Fibroblast of the aortic adventitia (primary cell): ENCODE measurements at regions not wholly inside any gene's neighbourhood (a gene's known extent, or its start where the extent isn't known, plus 50 kb on each side); places are given as distances from the start of the nearest gene placed in this dataset.
"Not testable (repeated sequence)": the region's sequence is repeated elsewhere in the genome, so short reads cannot be mapped to it uniquely, and the experiment has no call there.

Experiments used
- DNase-seq: peaks from one replicate; pipeline ENCODE4 v3.0.0-alpha.2; 2010; ENCODE audit warnings: low read depth
- H3K4me3 ChIP-seq: 2 replicates; pipeline ENCODE4 v1.5.1; 2011; ENCODE audit warnings: low read depth, mild to moderate bottlenecking, control low read depth, low read length, moderate library complexity
- TF ChIP-seq, protein P1 (sequence below): IDR thresholded peaks from 2 replicates; pipeline ENCODE4 v1.5.1; 2011; ENCODE audit warnings: mild to moderate bottlenecking, low read length, control low read depth, inconsistent platforms; ENCODE audit not compliant: insufficient read depth

DNA sequence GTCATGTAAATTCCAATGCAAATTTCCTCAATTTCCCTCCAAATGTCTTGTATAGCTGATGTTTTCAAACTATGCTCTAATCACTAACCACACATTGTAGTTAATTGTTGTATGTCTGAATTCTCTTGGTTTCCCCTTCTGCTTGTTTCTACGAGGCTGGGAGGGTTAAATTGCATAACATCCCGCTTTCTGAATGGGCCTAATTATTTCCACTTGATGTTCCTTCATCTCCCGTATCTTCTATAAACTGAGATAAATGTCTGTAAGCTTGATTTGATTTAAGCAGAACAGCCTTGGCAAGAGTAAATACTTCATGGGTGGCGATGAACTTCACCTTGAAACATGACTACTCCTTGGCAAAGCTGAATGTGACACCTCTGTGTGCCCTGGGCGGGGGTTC lies 72.2 kb downstream of the SERINC2 start:
- DNase-seq = no peak
- H3K4me3 ChIP-seq = no peak overlapping the region
- TF ChIP-seq, protein P1, sequence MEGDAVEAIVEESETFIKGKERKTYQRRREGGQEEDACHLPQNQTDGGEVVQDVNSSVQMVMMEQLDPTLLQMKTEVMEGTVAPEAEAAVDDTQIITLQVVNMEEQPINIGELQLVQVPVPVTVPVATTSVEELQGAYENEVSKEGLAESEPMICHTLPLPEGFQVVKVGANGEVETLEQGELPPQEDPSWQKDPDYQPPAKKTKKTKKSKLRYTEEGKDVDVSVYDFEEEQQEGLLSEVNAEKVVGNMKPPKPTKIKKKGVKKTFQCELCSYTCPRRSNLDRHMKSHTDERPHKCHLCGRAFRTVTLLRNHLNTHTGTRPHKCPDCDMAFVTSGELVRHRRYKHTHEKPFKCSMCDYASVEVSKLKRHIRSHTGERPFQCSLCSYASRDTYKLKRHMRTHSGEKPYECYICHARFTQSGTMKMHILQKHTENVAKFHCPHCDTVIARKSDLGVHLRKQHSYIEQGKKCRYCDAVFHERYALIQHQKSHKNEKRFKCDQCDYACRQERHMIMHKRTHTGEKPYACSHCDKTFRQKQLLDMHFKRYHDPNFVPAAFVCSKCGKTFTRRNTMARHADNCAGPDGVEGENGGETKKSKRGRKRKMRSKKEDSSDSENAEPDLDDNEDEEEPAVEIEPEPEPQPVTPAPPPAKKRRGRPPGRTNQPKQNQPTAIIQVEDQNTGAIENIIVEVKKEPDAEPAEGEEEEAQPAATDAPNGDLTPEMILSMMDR = no peak

DNA sequence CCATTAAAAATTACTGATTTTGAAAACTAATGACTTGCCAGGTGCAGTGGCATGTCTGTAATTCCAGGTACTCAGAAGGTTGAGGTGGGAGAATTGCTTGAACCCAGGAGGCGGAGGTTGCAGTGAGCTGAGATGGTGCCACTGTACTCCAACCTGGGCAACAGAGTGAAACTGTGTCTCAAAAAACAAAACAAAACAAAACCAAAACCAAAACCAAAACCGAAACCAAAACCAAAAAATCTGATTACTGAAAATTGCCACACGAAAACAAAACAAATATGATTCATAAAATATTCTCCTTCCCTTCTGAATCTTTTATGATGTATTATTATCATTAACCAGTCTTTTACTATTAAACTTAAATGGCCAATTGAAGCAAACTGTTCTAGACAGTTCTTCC lies 74.1 kb downstream of the SERINC2 start:
- TF ChIP-seq, protein P1 = no peak
- H3K4me3 ChIP-seq = no peak overlapping the region
- no peak for DNase-seq

DNA sequence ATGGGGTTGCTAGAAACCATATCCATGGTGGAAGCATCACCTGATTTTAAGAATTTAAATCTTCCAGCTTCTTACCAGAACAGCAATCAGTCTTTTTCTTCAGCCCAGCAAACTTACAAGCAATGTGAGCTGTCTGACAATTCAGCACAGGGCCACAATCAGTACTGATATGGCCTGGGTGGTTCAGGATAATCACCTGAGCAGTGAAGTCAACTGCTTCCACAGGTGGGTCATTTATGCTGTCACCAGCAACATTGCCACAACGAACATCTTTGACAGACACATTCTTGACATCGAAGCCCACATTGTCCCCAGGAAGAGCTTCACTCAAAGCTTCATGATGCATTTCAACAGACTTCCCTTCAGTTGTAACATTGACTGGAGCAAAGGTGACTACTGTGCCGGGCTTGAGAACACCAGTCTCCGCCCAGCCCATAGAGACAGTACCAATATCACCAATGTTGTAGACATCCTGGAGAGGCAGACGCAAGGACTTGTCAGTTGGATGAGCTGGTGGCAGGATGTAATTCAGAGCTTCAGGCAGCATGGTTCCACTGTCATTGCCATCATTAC lies 74.8 kb downstream of the SERINC2 start:
- DNase-seq = no peak
- no peak overlapping the region for H3K4me3 ChIP-seq
- TF ChIP-seq, protein P1 = no peak

DNA sequence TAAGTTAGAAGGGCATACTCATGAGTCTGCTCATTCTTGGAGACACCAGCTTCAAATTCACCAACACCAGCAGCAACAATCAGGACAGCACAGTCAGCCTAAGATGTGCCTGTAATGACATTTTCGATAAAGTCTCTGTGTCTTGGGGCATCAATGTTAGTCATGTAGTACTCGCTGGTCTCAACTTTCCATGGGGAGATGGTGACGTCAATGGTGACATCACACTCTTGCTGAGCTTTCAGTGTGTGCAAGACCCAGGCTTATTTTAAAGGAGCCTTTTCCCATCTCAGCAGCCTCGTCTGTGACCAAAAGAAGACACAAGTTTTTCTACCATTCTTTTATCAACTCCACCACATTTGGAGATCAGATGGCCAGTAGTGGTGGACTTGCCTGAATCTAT lies 75.5 kb downstream of the SERINC2 start:
- DNase-seq = no peak
- no peak overlapping the region for H3K4me3 ChIP-seq
- TF ChIP-seq, protein P1 = no peak

DNA sequence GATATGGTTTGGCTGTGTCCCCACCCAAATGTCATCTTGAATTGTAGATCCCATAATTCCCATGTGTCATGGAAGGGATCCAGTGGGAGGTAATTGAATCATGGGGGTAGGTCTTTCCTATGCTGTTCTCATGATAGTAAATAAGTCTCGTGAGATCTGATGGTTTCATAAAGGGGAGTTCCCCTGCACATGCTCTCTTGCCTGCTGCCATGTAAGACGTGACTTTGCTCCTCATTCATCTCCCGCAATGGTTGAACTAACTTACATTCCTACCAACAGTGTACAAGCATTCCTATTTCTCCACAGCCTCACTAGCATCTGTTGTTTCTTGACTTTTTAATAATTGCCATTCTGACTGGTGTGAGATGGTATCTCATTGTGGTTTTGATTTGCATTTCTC lies 76.6 kb downstream of the SERINC2 start:
- not testable (repeated sequence) for DNase-seq, H3K4me3 ChIP-seq

DNA sequence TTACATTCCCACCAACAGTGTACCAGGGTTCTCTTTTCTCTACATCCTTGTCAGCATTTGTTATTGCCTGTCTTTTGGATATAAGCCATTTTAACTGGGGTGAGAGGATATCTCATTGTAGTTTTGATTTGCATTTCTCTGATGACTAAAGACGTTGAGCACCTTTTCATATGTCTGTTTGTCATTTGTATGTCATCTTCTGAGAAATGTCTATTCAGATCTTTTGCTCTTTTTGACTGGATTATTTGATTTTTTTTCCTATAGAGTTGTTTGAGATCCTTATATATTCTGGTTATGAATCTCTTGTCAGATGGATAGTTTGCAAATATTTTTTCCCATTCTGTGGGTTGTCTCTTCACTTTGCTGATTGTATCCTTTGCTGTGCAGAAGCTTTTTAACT lies 77.6 kb downstream of the SERINC2 start:
- DNase-seq, H3K4me3 ChIP-seq: not testable (repeated sequence)

DNA sequence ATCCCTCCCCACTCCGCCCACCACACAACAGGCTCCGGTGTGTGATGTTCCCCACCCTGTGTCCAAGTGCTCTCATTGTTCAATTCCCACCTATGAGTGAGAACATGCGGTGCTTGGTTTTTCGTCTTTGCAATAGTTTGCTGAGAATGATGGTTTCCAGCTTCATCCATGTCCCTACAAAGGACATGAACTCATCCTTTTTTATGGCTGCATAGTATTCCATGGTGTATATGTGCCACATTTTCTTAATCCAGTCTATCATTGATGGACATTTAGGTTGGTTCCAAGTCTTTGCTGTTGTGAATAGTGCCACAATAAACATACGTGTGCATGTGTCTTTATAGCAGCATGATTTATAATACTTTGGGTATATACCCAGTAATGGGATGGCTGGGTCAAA lies 81.0 kb upstream of the TINAGL1 start:
- H3K4me3 ChIP-seq, DNase-seq: not testable (repeated sequence)

DNA sequence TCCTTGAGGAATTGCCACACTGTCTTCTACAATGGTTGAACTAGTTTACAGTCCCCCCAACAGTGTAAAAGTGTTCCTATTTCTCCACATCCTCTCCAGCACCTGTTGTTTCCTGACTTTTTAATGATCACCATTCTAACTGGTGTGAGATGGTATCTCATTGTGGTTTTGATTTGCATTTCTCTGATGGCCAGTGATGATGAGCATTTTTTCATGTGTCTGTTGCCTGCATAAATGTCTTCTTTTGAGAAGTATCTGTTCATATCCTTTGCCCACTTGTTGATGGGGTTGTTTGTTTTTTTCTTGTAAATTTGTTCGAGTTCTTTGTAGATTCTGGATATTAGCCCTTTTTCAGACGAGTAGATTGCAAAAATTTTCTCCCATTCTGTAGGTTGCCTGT lies 80.5 kb upstream of the TINAGL1 start:
- H3K4me3 ChIP-seq, DNase-seq: not testable (repeated sequence)

DNA sequence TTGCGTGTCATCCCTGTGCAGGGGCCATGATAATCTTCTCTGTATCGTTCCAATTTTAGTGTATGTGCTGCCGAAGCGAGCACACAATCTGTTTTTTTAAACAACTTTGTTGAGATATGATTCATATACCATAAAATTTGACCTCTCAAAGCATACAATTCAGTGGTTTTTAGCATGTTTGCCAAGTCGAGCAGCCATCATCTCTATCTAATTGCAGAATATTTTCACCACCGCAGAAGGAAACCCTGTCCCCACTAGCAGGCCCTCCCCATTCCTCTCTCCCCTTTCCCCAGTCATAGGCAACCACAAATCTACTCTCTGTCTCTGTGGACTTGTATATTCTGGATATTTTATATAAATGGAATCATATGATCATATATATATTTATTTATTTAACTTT lies 78.7 kb upstream of the TINAGL1 start:
- TF ChIP-seq, protein P1 = no peak
- no peak overlapping the region for H3K4me3 ChIP-seq
- peak; percentile 10 for DNase-seq
